WI38 (cell line): ENCODE measurements at regions not wholly inside any gene's neighbourhood (a gene's known extent, or its start where the extent isn't known, plus 50 kb on each side); places are given as distances from the start of the nearest gene placed in this dataset.

ENCODE experiments used
- H3K4me3 ChIP-seq: 2 replicates; pipeline ENCODE4 v1.5.1; 2011; ENCODE audit warnings: low read depth, mild to moderate bottlenecking, control low read depth, low read length
- TF ChIP-seq, protein P1 (sequence below): IDR thresholded peaks from 2 replicates; pipeline ENCODE4 v1.5.1; 2012; ENCODE audit warnings: low read depth, mild to moderate bottlenecking, control low read depth, low read length

DNA sequence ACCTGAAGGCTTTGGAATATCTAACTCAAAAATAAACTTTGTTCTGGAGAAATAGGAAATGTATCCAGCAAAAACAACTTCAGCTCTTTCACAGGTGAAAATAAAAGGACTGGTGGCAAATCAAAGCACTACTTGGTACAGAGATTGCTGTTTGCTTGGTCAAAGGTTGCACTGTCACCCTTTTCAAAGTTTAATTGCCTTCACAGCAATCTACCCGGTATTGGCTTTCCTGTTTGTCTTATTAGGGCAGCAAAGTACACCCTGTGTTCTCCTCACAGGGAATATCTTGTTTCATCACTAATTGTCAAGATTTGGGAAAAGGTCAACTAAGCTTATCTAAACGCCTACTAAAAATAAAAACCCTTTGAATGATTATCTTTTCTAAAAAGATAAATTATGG is 214.1 kb upstream of the ADCY2 start:
- TF ChIP-seq, protein P1, sequence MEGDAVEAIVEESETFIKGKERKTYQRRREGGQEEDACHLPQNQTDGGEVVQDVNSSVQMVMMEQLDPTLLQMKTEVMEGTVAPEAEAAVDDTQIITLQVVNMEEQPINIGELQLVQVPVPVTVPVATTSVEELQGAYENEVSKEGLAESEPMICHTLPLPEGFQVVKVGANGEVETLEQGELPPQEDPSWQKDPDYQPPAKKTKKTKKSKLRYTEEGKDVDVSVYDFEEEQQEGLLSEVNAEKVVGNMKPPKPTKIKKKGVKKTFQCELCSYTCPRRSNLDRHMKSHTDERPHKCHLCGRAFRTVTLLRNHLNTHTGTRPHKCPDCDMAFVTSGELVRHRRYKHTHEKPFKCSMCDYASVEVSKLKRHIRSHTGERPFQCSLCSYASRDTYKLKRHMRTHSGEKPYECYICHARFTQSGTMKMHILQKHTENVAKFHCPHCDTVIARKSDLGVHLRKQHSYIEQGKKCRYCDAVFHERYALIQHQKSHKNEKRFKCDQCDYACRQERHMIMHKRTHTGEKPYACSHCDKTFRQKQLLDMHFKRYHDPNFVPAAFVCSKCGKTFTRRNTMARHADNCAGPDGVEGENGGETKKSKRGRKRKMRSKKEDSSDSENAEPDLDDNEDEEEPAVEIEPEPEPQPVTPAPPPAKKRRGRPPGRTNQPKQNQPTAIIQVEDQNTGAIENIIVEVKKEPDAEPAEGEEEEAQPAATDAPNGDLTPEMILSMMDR: no peak
- no peak overlapping the region for H3K4me3 ChIP-seq

DNA sequence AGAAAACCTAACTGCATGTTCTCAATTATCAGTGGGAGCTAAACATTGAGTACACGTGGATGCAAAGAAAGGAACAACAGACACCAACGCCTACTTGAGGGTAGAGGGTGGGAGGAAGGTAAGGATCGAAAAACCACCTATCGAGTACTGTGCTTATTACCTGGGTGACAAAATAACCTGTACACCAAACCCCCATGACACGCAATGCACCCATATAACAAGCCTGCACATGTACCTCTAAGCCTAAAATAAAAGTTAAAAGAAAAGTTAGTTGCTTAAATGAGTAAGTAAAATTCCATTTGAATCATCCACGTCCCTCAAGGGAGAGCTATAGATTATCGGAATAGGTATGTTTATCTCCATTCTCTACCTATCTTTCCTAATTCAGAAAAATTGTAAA is 210.2 kb upstream of the ADCY2 start:
- TF ChIP-seq, protein P1: no peak
- H3K4me3 ChIP-seq: no peak overlapping the region

DNA sequence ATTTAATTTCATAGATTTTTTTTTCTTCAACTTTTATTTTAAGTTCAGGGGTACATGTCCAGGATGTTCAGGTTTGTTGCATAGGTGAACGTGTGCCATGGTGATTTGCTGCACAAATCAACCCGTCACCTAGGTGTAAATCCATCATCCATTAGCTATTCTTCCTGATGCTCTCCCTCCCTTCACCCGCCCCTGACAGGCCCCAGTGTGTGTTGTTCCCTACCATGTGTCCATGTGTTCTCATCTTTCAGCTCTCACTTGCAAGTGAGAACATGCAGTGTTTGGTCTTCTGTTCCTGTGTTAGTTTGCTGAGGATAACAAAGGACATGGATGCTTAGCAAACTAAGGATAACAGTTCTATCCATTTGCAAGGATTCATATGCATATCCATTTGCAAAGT is 209.1 kb upstream of the ADCY2 start:
- TF ChIP-seq, protein P1: no peak
- H3K4me3 ChIP-seq: no peak overlapping the region

DNA sequence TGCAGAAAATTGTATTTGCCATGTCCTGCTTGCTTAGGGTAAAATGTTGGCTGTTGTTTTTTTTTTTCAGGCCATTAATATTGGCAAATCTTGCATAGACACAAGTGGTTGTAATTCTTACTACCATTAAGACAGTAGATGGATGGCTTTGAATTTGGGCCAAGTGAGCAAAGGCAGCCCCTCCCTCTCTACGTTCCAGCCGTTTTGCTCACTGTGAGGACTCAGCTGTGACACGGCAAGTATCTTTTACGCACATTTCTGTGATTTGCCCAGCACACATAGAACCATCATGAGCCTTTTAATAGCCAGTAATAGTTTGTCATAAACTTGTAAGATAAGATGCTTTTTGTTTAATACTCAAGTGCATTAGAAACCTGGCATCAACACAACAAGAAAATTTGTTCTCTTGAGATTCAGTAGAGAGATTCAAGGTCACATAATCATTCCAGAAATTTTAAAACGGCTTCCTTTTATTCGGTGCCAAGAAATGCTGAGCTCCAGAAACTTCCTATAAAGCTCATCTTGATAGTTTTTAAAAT is 205.2 kb upstream of the ADCY2 start:
- TF ChIP-seq, protein P1: no peak
- H3K4me3 ChIP-seq: no peak overlapping the region

DNA sequence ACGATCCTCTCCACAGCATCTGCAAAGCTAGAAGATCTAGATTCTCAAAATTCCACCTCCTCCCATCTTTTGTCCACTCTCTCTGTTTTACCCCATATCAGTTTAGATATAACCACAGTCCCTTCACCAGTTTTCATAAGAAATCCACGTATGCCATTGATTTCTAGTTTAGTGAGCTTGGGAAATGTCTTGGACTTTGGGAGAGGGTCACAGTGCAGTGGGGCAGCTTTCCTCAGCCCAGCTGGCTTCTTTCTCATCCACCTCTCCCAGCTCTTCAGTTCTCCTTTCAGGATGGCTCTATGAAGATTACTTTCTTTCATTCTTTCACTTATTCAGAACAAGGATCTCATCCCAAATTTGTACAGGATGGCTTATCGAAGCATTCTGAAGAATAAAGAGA is 203.9 kb upstream of the ADCY2 start:
- TF ChIP-seq, protein P1: no peak
- H3K4me3 ChIP-seq: no peak overlapping the region

DNA sequence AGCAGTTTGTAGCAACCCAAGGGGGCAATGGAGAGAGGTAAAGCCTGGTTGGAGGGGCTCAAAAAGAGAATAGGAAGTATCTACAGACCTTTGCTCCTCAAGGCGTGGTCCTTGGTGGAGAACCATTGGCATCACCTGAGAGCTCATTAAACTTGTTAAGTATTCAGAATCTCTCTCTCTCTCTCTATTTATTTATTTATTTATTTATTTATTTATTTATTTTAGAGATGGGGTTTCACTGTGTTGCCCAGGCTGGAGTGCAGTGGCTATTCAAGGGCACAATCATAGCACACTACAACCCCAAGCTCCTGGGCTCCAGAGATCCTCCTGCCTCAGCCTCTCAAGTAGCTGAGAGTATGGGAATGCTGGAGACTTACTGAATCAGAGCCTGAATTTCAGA is 193.1 kb upstream of the ADCY2 start:
- H3K4me3 ChIP-seq: no peak overlapping the region
- TF ChIP-seq, protein P1: no peak

DNA sequence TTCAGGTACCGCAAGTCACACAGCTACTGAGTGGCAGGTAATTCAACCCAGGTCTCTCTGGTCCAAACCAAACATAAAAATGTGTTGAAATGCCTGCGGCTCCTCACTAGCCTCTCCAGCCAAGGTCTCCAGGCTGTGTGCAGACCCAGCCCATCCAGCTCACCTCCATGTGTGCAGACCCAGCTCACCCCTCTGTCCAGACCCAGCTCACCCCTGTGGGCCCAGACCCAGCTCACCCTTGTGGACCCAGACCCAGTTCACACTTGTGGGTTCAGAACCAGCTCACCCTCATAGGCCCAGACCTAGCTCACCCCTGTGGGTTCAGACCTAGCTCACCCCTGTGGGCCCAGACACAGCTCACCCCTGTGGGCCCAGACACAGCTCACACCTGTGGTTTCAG is 188.0 kb upstream of the ADCY2 start:
- TF ChIP-seq, protein P1: no peak
- H3K4me3 ChIP-seq: no peak overlapping the region
